KOPT-K1 (cell line): ENCODE measurements at regions not wholly inside any gene's neighbourhood (a gene's known extent, or its start where the extent isn't known, plus 50 kb on each side); places are given as distances from the start of the nearest gene placed in this dataset.
A peak's percentile ranks its signal among the peaks of the same experiment; 100 is the strongest.
"Not testable (repeated sequence)": the region's sequence is repeated elsewhere in the genome, so short reads cannot be mapped to it uniquely, and the experiment has no call there.

Source experiments
- H3K27ac ChIP-seq: fragments of 200-600 bp; sonication (generic); 2 replicates; pipeline ENCODE4 v1.5.1; 2016; ENCODE audit warnings: antibody characterized with exemption, mild to moderate bottlenecking, low read depth, low read length; ENCODE audit not compliant: poor library complexity, severe bottlenecking
- H3K36me3 ChIP-seq: fragments of 200-600 bp; sonication (generic); 2 replicates; pipeline ENCODE4 v1.5.1; 2017; ENCODE audit warnings: antibody characterized with exemption, mild to moderate bottlenecking, low read length, moderate library complexity; ENCODE audit not compliant: insufficient read depth
- H3K9me3 ChIP-seq: fragments of 200-600 bp; sonication (generic); 2 replicates; pipeline ENCODE4 v1.5.1; 2017; ENCODE audit warnings: antibody characterized with exemption, low read length, mild to moderate bottlenecking; ENCODE audit not compliant: insufficient read depth, poor library complexity, severe bottlenecking

DNA sequence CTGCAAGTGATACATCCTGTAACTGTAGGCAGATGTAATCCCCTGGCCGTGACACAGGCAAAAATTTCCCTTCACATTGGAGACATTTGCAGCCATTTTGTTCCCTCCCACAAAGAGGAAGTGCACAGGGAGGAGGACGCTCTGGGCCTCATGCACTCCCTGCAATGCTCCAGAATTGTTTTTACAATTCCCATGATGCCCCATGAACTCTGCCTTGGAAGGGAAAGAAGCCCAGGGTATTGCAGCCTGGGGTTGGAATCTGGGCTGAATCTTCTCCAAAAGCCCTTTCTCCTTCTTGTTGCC, 491.7 kb downstream of the CCDC171 start:
- H3K27ac ChIP-seq: no peak overlapping the region
- no peaks in the 10 kb centered on the region for H3K9me3 ChIP-seq
- H3K36me3 ChIP-seq: no peaks in the 10 kb centered on the region

DNA sequence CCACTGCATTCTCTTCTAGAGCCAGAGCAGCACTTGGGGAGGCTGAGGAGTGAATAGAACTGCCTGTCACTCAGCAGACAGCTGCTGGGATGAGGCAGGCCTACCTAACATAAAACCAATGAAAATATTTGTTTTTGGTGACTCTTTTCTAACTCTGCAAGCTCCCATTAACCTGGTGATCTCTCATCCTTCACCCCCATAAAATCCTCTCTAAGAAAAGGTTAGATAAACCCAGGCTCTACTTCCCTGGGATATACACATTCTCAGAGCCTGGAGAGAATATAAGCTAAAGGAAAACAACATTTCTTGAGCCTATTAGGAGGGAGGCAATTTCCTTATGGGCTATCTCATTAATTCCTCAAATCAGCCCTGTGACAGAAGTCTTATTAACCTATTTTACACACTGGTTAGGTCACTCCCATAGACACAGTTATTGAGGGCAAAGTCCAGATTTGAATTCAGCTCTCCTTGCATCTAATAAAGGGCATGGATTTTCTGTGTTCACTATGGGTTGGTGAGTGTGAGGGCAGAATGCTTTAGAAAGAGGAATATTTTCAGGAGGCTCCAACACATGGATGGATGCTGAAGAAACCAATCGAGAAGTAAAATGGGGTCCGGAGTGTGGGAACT, 492.9 kb downstream of the CCDC171 start:
- Histone ChIP-seq H3K9me3 (no peaks in the 10 kb centered on the region), H3K27ac (no peak overlapping the region)

DNA sequence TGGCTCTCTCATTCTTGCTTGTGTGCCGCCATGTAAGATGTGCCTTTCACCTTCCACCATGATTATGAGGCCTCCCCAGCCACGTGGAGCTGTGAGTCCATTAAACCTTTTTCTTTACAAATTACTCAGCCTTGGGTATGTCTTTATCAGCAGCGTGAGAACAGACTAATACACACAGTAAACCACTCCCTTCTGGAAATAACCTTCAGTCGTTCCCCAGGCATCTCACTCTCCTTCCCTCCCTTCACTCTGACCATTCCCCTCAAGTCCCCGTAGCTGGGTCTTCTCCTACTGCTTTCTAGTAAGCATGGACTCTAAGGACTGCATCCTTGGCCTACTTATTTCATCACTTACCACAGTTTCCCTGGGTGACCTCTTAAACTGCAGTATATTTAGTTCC, 493.9 kb downstream of the CCDC171 start:
- Histone ChIP-seq H3K36me3 (no peaks in the 10 kb centered on the region), H3K27ac (no peak overlapping the region), H3K9me3 (no peaks in the 10 kb centered on the region)

More for the DNA sequence above, 492.9 kb downstream of the CCDC171 start:
- no peaks in the 10 kb centered on the region for H3K36me3 ChIP-seq

DNA sequence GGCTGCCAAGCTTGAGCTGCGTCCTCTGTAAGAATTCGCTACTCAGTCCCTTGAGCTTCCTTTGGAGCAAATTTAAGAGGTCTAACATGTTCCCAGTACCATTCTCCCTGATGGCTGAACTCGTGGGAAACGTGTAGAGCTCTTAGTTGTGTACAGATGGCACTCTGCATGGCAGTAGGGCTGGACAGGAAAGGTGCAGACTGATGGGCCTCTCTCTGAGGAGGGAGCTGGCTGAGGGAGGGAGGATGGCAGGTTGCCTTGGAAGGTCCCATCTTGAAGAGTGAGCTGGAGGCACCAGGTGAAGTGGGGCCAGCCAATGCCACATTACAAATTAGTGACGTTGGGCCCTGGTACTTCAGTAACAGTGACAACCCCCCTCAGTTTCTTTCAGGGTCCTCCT, 495.3 kb downstream of the CCDC171 start:
- no peaks in the 10 kb centered on the region for H3K9me3 ChIP-seq
- H3K36me3 ChIP-seq: no peaks in the 10 kb centered on the region
- no peak overlapping the region for H3K27ac ChIP-seq

DNA sequence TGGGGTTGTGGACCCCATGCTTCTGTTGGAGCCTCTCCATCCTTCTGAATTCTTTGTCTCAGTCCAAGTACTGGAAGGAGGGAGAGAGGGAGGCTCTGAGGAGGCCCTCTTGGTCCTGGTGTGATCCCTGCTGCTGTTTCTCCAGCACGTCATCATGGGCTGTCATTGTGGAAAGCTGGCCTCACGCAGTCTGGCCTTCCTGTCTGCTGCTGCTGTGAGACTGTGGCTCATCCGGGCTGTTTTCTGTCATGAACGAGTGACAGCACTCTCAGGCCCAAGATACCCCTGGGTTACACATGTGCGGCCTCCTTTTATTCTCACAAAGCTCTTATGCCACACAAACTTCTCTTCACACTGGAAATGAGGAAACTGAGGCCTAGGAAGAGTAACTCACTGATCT, 499.3 kb downstream of the CCDC171 start:
- H3K9me3 ChIP-seq: no peaks in the 10 kb centered on the region
- no peaks in the 10 kb centered on the region for H3K36me3 ChIP-seq
- no peak overlapping the region for H3K27ac ChIP-seq

DNA sequence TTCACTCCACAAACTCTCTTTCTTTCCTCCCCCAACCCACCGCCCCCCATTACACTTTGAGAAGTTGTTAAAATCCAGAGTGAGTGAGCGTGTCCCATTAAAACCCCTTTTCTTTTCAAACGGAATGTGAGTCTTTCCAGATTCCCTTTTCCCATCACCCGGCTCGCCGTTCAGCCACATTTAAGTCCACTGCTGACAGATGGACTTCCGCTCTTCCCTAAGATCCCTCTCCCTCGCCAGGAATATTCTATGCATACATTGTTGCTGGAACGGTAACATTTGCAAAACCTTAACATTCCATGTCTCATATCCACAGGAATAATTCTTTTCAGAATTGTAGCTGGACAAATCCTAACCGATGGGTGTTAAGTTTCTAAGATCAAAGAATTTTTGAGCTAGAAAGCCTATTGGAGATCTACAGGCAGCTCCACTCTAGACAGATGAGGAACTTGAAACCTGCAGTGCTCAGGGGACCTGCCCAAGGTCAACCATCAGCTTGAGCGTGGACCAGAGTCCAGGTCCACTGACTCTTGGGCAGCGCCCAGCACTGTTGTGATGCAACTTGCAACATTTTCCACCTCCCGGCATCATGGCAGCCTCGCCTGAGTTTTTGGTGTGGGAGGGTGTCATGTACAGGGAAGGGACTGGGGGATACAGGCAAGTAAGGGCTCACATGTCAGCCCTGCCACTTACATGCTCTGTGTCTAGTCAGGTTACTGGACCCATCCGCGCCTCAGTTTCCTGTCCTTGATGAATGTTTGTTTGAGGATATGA, 500.1 kb downstream of the CCDC171 start:
- H3K27ac ChIP-seq: no peak overlapping the region
- no peaks in the 10 kb centered on the region for H3K9me3 ChIP-seq
- H3K36me3 ChIP-seq: no peaks in the 10 kb centered on the region

DNA sequence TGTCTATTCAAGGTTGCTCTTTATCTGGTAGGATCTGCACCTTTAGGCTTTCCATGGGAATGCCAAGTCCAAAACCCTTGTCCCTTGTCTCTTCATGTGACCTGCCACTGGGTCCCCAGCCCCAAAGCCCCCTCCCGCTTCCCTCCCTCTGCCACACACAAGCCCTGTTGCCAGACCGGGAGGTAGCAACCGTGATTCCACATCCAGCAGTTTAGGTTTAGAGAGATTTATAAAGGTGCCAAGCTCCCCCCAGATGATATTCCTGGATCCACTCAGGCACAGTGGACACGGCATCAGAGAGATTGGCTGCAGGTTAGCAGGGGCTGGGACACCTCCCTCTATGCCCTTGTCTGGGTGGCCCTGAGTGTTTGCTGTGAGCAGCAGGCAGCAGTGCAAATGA, 504.7 kb downstream of the CCDC171 start:
- H3K36me3 ChIP-seq: no peaks in the 10 kb centered on the region
- H3K27ac ChIP-seq: peak overlapping the region; percentile 29
- no peaks in the 10 kb centered on the region for H3K9me3 ChIP-seq

DNA sequence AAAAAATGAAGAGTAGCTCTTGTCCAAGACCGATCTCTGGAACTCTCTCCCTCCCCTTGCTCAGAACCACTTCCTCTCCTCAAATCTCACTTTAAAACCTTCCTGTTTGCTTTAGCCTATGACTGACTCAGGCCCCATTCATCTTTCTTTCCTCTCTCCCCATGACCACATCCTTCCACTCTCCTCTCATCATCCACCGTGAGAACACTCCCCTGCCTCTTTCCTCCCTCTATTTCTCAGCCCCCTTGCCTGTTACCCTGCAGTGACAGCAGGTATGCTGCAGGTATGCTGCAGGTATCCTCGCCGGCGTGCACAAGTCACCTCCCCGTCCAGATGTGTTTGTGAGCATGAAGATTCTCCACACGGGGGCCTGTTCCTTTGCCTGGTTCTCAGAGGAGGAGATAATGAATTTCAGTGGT, 505.3 kb downstream of the CCDC171 start:
- Histone ChIP-seq H3K27ac (peak overlapping the region; percentile 24), H3K9me3 (no peaks in the 10 kb centered on the region), H3K36me3 (no peaks in the 10 kb centered on the region)

DNA sequence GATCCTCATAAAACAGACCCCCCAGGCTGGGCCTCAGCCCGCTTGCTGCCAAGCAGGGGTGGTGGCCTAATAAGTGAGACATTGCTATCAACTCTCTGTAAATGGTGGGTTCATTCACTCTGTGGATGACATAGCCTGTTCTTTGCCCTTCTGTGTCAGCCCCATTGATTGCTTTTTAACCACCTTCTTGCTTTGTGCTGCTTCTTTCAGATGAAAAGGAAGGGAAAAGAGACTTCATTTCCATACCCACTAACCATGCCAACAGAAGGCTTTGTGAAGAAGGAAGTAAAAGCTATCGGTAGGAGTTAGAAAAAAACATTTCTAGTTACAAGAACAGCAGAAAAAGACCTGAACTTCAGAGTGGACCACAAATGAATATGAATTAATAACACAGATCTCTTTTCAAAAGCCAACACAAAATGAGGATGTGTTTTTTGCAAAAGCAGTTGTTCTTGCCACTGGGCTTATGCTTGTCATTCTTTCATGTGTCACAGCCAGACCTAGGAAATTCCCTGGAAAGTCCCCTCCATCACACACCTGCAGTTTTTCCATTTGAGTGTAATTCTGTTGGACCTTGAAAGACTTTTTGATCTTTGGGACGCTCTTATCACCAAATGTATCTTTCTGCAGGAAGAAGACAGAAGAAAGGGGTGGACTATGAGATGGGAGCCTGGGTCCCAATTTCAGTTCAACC, 507.7 kb downstream of the CCDC171 start:
- Histone ChIP-seq H3K27ac (no peak overlapping the region), H3K36me3 (no peaks in the 10 kb centered on the region), H3K9me3 (no peaks in the 10 kb centered on the region)

DNA sequence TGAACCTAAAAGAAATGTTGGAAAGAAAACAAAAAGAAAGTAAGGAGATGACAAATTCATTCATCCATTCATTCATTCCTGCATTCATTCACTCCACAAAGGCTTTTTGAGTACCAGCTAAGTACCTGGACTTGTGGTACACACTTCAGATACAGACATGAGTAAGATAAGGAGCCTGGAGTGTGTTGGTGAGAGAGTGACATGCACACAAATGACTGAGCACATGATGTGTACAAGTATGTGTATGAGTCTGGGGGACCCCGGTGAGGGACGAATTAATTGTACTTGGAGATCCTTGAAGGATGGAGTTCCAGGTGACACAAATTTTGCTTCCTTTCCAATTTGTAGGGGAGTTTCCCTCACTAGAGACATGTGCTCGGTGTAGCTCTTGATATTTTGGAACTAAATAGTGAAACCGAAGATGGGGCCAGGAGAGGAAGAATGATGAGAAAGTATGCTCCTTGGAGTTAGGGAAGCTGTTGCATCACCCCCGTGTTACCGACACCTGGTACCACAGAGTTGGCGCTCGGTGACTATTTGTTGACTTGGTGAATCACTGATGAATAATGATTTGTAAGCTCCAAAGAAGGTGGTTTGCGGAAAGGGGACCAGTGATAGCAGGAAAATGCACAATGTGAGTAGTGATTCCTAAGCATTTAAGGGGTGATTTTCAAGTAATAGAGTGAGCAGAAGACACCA, 509.8 kb downstream of the CCDC171 start:
- no peak overlapping the region for H3K27ac ChIP-seq
- H3K36me3 ChIP-seq: no peaks in the 10 kb centered on the region
- no peaks in the 10 kb centered on the region for H3K9me3 ChIP-seq

DNA sequence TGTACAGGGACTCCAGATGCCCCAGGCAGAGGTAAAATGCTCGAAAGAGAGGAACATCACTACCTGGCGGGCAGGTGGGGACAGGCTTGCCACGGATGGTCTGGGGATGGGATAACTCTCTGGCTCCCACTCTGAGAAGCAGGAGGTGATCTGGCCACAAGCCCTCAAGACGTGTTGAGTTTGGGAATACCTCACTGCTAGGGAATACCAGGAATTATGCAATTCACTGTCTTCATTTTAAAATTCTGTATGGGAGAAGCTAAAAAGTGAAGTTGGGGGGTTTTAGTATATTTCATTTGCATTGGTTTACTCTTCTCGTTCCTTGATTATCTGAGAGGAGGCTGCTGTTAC, 510.4 kb downstream of the CCDC171 start:
- H3K27ac ChIP-seq: no peak overlapping the region

DNA sequence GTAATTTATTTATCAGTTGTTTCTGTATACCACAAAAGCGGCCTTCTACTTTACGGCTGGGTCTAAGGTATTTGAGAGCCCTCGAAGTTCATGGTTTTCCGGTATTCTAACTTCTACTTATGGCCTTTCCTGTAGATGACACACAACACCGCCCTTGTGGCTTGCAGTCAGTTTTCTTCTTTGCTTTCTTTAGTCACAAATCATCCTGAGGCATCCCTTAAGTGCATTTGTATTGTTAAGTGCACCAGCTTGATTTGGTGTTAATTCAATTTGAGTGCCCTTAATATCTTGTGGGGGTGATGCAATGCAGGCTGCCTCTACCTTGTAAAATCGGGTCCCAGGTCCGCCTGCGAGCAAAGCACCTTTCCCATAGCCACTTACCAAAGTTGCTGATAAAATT, 511.9 kb downstream of the CCDC171 start:
- Histone ChIP-seq H3K36me3 (no peaks in the 10 kb centered on the region), H3K9me3 (no peaks in the 10 kb centered on the region), H3K27ac (no peak overlapping the region)

More for the DNA sequence above, 510.4 kb downstream of the CCDC171 start:
- H3K36me3 ChIP-seq: no peaks in the 10 kb centered on the region
- H3K9me3 ChIP-seq: no peaks in the 10 kb centered on the region

DNA sequence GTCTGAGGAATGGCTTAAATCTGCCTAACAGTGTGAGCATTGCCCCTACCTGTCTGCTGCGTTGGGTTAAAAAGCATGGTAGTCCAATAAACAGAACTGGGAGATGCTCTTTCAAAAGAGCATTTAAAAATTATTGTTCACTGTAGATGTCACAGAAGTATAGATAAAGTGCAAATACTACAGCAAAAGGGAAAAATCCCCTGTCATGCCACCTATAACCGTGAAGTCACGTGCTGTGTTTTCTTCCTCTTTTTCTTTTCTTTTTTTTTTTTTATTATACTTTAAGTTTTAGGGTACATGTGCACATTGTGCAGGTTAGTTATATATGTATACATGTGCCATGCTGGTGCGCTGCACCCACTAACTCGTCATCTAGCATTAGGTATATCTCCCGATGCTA, 513.4 kb downstream of the CCDC171 start:
- H3K36me3 ChIP-seq, H3K9me3 ChIP-seq, H3K27ac ChIP-seq: not testable (repeated sequence)

DNA sequence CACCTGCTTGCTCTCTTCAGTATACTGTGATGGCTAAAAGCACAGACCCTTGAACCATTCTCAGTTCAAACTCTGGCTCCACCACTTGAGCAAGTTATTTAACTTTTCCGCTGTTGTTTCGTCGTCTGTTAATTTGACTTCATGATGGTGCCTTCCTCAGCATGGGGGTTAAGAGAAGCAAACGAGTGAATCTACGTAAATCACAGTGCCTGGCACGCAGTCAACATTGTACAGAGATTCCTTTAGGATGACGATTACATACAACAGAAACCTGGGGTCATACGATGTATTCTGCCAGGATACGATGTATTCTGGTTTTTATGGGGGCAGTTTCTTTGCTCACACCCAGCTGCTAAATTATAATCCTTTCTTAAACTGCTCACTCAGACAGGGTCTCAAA, 515.6 kb downstream of the CCDC171 start:
- Histone ChIP-seq H3K27ac (no peak overlapping the region), H3K36me3 (no peaks in the 10 kb centered on the region), H3K9me3 (no peaks in the 10 kb centered on the region)

DNA sequence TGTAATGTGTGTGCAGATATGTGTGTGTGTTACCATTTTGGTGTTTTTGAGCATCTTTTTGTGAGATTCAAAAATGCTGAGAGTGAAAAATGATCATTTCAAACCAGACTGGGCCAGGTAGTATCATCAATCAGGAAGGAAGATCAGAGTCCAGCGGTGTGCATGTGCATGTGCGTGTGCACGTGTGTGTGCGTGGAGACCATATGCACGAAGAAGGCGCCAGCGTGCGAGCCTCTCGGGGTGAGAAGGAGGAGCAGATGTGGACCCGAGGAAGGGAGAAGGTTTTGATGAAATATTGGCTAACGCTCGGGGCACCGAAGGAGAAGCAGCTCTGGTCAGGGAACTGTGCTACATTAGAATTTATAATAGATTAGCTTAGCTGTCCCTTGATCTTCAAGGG, 516.4 kb downstream of the CCDC171 start:
- H3K27ac ChIP-seq: no peak overlapping the region
- H3K9me3 ChIP-seq: no peaks in the 10 kb centered on the region

More for the DNA sequence above, 516.4 kb downstream of the CCDC171 start:
- no peaks in the 10 kb centered on the region for H3K36me3 ChIP-seq
